DOHH2 (cell line): ENCODE measurements at regions not wholly inside any gene's neighbourhood (a gene's known extent, or its start where the extent isn't known, plus 50 kb on each side); places are given as distances from the start of the nearest gene placed in this dataset.

Experiments
- EZH2phosphoT487 ChIP-seq: fragments of 200-600 bp; sonication (generic); IDR thresholded peaks from 2 replicates; pipeline ENCODE4 v1.6.1; 2017; ENCODE audit warnings: borderline replicate concordance, mild to moderate bottlenecking, antibody characterized with exemption, low read length, moderate library complexity, mixed read lengths
- TF ChIP-seq, protein P1 (sequence below): fragments of 200-600 bp; sonication (generic); IDR thresholded peaks from one replicate; pipeline ENCODE4 v1.5.1; 2014; ENCODE audit warnings: antibody characterized with exemption, mild to moderate bottlenecking, low read depth, low read length; ENCODE audit not compliant: poor library complexity, severe bottlenecking

DNA sequence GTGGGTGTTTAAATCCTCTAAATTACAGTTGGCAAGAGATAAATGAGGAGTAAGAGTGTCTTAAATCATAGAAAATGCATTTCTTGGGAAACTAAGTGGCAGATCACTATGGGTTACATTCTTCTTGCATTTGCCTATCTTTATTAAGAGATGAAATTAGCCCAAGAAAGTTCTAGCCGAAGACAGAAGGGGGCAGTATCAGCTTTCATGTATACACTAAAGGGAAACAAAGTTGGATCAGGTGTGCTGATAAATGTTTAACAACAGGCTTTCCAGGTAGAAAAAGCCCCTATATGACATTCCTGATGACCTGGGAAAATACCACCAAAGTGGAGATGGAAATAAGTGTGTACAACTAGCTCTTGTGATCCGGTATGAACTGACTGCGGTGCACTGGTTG is 81.9 kb upstream of the TLR4 start:
- TF ChIP-seq, protein P1, sequence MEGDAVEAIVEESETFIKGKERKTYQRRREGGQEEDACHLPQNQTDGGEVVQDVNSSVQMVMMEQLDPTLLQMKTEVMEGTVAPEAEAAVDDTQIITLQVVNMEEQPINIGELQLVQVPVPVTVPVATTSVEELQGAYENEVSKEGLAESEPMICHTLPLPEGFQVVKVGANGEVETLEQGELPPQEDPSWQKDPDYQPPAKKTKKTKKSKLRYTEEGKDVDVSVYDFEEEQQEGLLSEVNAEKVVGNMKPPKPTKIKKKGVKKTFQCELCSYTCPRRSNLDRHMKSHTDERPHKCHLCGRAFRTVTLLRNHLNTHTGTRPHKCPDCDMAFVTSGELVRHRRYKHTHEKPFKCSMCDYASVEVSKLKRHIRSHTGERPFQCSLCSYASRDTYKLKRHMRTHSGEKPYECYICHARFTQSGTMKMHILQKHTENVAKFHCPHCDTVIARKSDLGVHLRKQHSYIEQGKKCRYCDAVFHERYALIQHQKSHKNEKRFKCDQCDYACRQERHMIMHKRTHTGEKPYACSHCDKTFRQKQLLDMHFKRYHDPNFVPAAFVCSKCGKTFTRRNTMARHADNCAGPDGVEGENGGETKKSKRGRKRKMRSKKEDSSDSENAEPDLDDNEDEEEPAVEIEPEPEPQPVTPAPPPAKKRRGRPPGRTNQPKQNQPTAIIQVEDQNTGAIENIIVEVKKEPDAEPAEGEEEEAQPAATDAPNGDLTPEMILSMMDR = peak; percentile 53
- TF ChIP-seq EZH2phosphoT487 = no peak
